ENCODE measurements at regions not wholly inside any gene's neighbourhood (a gene's known extent, or its start where the extent isn't known, plus 50 kb on each side); places are given as distances from the start of the nearest gene placed in this dataset.
A peak's percentile ranks its signal among the peaks of the same experiment; 100 is the strongest.

GRCh38 chr1:86645851-86646250 is 58.5 kb upstream of the SH3GLB1 start:
- no peak for DNase-seq
- WGBS, 3 donors = 68 to 76% (median 75%) methylated on average over 3 of the region's 3 CpGs

GRCh38 chr1:86646256-86646655 is 58.1 kb upstream of the SH3GLB1 start:
- H3K27me3 ChIP-seq (ENCODE audit: insufficient read depth in 3 of 3, low read length in 2 of 3) = no peaks in the 10 kb centered on the region
- WGBS, 3 donors = 81 to 87% (median 82%) methylated on average over 3 of the region's 3 CpGs
- H3K27ac ChIP-seq = no peak overlapping the region
- H3K9me3 ChIP-seq = no peaks in the 10 kb centered on the region
- H3K4me3 ChIP-seq = no peak overlapping the region
- no peak for TF ChIP-seq CTCF (IDR thresholded peaks at IDR 0.05)
- intact Hi-C loops (cut with DNase I) = no loop called here
- ATAC-seq (no peak), DNase-seq (no peak)
- no peaks in the 10 kb centered on the region for H3K36me3 ChIP-seq (ENCODE audit: insufficient read depth in 1 of 2, low read depth in 1 of 2)
- no peaks in the 10 kb centered on the region for H3K4me1 ChIP-seq

More at GRCh38 chr1:86645851-86646250, 58.5 kb upstream of the SH3GLB1 start:
- Histone ChIP-seq H3K27me3 (ENCODE audit: insufficient read depth in 3 of 3, low read length in 2 of 3) (no peaks in the 10 kb centered on the region), H3K4me3 (no peak overlapping the region), H3K27ac (no peak overlapping the region), H3K9me3 (no peaks in the 10 kb centered on the region), H3K36me3 (ENCODE audit: insufficient read depth in 1 of 2, low read depth in 1 of 2) (no peaks in the 10 kb centered on the region), H3K4me1 (no peaks in the 10 kb centered on the region)
- TF ChIP-seq CTCF (IDR thresholded peaks at IDR 0.05) = no peak
- intact Hi-C loops (cut with DNase I) = no loop called here
- no peak for ATAC-seq

GRCh38 chr1:86648255-86648654 is 56.1 kb upstream of the SH3GLB1 start:
- intact Hi-C loops (cut with DNase I) = no loop called here
- Histone ChIP-seq H3K4me3 (no peak overlapping the region), H3K27me3 (ENCODE audit: insufficient read depth in 3 of 3, low read length in 2 of 3) (no peaks in the 10 kb centered on the region), H3K36me3 (ENCODE audit: insufficient read depth in 1 of 2, low read depth in 1 of 2) (no peaks in the 10 kb centered on the region), H3K9me3 (no peaks in the 10 kb centered on the region), H3K4me1 (no peaks in the 10 kb centered on the region), H3K27ac (no peak overlapping the region)
- ATAC-seq = no peak
- no peak for DNase-seq
- TF ChIP-seq CTCF (IDR thresholded peaks at IDR 0.05) = no peak
- WGBS, 3 donors = 82 to 84% (median 84%) methylated on average over 4 of the region's 4 CpGs

- no peak for TF ChIP-seq CTCF (IDR thresholded peaks at IDR 0.05)
- Histone ChIP-seq H3K36me3 (ENCODE audit: insufficient read depth in 1 of 2, low read depth in 1 of 2) (no peaks in the 10 kb centered on the region), H3K27ac (no peak overlapping the region), H3K4me1 (no peaks in the 10 kb centered on the region), H3K9me3 (no peaks in the 10 kb centered on the region), H3K4me3 (no peak overlapping the region), H3K27me3 (ENCODE audit: insufficient read depth in 3 of 3, low read length in 2 of 3) (no peaks in the 10 kb centered on the region)
- ATAC-seq (no peak), DNase-seq (peak in 1 of 2 donors; percentile 45)
- WGBS, 3 donors = 94 to 95% (median 94%) methylated on average over 14 of the region's 14 CpGs
- intact Hi-C loops (cut with DNase I) = no loop called here
Observed at GRCh38 chr1:86649618-86650017, 54.8 kb upstream of the SH3GLB1 start.

GRCh38 chr1:86650065-86650464 is 54.3 kb upstream of the SH3GLB1 start:
- ATAC-seq (no peak), DNase-seq (no peak)
- no peaks in the 10 kb centered on the region for H3K9me3 ChIP-seq
- H3K27ac ChIP-seq = no peak overlapping the region
- H3K4me3 ChIP-seq = no peak overlapping the region
- H3K4me1 ChIP-seq = no peaks in the 10 kb centered on the region
- no peaks in the 10 kb centered on the region for H3K27me3 ChIP-seq (ENCODE audit: insufficient read depth in 3 of 3, low read length in 2 of 3)
- no peaks in the 10 kb centered on the region for H3K36me3 ChIP-seq (ENCODE audit: insufficient read depth in 1 of 2, low read depth in 1 of 2)
- intact Hi-C loops (cut with DNase I) = no loop called here
- 58 to 62% (median 61%) methylated on average over 5 of the region's 5 CpGs for WGBS, 3 donors
- TF ChIP-seq CTCF (IDR thresholded peaks at IDR 0.05) = no peak
